IPS-18a (cell line): ENCODE measurements at regions not wholly inside any gene's neighbourhood (a gene's known extent, or its start where the extent isn't known, plus 50 kb on each side); places are given as distances from the start of the nearest gene placed in this dataset.

Experiments used
- H3K27ac ChIP-seq: one replicate; pipeline ENCODE4 v1.5.1; 2013; ENCODE audit warnings: low read length
- H3K27me3 ChIP-seq: one replicate; pipeline ENCODE4 v1.6.1; 2013; ENCODE audit warnings: mild to moderate bottlenecking, low read length; ENCODE audit not compliant: control insufficient read depth, insufficient read depth
- H3K36me3 ChIP-seq: one replicate; pipeline ENCODE4 v1.6.1; 2013; ENCODE audit warnings: low read depth, low read length; ENCODE audit not compliant: control insufficient read depth
- H3K4me1 ChIP-seq: one replicate; pipeline ENCODE4 v1.6.1; 2013; ENCODE audit warnings: low read depth, low read length; ENCODE audit not compliant: control insufficient read depth
- H3K4me3 ChIP-seq: one replicate; pipeline ENCODE4 v1.5.1; 2013; ENCODE audit warnings: low read length
- H3K9ac ChIP-seq: one replicate; pipeline ENCODE4 v1.6.1; 2013; ENCODE audit warnings: mild to moderate bottlenecking, low read length, moderate library complexity
- H3K9me3 ChIP-seq: one replicate; pipeline ENCODE4 v1.6.1; 2013; ENCODE audit warnings: low read depth, low read length; ENCODE audit not compliant: control insufficient read depth

DNA sequence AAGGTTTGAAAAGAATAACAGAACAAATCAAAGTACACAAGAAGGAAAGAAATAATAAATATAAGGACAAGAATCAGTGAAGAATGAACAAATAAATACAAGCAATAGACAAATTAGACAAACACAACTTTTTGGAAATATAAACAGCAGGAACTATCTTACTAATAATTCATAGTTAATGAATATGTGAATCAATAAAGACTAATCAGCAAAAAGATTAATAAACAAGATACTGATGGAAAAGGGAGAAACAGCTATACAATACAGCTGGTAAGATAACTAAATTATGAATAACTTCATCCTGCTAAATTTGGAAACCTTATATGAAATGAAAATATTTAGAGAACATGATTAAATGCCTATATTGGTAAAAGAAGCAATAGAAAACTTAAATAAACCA, 193.6 kb upstream of the SPRED2 start:
- Histone ChIP-seq H3K36me3 (no peaks in the 10 kb centered on the region), H3K9ac (no peak overlapping the region), H3K9me3 (no peaks in the 10 kb centered on the region), H3K27me3 (no peaks in the 10 kb centered on the region), H3K4me3 (no peak overlapping the region), H3K4me1 (no peaks in the 10 kb centered on the region), H3K27ac (no peak overlapping the region)

DNA sequence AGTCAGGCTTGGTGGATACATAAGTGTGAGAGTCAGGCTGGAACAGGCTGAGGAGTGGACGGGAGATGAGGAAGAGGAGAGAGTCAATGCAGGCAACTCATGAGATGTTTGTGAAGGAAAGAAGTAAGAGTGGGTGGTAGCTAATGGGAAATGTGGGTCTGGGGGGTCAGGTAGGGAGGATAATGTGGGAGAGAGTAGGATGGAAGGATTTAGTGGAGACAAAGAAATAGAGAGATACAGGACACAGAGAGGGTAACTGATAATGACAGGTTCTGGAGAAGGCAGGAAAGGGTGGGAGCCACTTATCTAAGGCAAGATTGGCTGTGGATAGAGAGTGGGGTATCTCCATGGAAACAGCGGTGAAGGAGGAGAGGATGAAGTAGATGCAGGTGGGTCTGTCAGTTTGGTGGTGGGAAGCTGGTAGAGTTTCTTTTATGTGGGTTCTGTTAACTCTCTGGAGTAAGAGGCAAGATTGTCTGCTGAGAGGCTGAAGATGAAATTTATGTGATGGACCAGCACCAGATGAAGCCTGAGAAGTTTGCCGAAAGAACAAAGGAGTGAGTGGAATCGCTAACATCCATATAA, 190.6 kb upstream of the SPRED2 start:
- Histone ChIP-seq H3K9ac (no peak overlapping the region), H3K27ac (no peak overlapping the region), H3K4me1 (no peaks in the 10 kb centered on the region), H3K27me3 (no peaks in the 10 kb centered on the region), H3K4me3 (no peak overlapping the region), H3K36me3 (no peaks in the 10 kb centered on the region), H3K9me3 (no peaks in the 10 kb centered on the region)

DNA sequence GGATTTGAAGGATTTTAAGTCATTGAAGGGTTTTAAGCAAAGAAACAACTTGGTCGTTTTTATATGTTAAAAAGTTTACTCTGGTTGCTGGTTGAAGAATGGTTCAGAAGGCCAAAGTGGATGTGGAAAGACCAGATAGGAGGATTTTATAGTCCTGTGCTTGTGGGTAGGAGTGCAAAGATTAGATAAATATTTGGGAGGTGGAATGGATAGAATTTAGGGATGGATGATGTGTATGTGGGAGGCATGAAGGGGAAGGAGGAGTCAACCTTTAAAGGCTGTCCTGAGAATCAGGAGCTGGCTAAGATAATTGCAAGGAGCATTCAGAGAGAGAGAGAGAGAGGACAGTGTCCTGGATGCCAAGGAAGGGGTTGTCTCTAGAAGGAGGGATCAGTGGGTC, 190.1 kb upstream of the SPRED2 start:
- H3K4me1 ChIP-seq: no peaks in the 10 kb centered on the region
- H3K9me3 ChIP-seq: no peaks in the 10 kb centered on the region
- no peak overlapping the region for H3K4me3 ChIP-seq
- H3K27ac ChIP-seq: no peak overlapping the region
- no peaks in the 10 kb centered on the region for H3K36me3 ChIP-seq
- H3K9ac ChIP-seq: no peak overlapping the region
- H3K27me3 ChIP-seq: no peaks in the 10 kb centered on the region

DNA sequence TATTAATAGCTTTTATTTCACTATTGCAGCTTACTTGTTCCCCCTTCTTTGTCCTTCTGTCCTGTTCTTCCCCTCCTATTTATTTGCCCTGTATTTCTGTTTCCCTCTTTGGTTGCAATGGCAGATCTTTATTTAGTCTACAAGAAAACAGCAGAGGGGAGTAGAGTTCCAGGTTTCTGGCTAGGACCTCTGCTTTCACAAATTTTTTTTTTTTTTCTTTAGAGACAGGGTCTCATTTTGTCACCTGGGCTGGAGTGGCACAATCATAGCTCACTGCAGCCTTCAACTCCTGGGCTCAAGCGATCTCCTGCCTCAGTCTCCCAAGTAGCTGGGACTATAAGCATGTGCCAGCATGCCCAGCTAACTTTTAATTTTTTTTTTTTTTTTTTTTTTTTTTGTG, 188.1 kb upstream of the SPRED2 start:
- no peaks in the 10 kb centered on the region for H3K9me3 ChIP-seq
- H3K4me1 ChIP-seq: no peaks in the 10 kb centered on the region
- H3K27ac ChIP-seq: no peak overlapping the region
- no peak overlapping the region for H3K9ac ChIP-seq
- H3K4me3 ChIP-seq: no peak overlapping the region
- H3K27me3 ChIP-seq: no peaks in the 10 kb centered on the region
- no peaks in the 10 kb centered on the region for H3K36me3 ChIP-seq

DNA sequence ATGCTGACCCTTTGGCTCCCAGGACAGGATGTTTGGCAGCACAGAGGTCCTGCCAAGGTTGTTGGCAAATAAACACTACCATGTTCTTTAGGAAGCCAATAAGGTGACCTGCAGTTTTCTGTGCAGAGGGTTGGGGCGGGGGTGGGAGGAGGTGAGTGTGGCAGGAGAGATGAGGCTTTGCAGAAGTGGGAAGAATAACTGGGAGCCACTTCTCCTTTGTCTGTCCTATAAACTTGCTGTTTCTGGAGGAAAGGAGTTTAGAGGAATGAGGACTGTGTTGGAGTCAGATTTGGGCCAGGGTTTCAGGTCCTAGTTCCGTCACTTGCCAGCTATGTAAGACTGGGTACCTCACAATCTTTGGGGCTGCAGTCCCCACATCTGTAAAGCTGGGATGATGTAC, 187.6 kb upstream of the SPRED2 start:
- no peak overlapping the region for H3K4me3 ChIP-seq
- H3K9me3 ChIP-seq: no peaks in the 10 kb centered on the region
- no peaks in the 10 kb centered on the region for H3K36me3 ChIP-seq
- no peak overlapping the region for H3K27ac ChIP-seq
- H3K9ac ChIP-seq: no peak overlapping the region
- no peaks in the 10 kb centered on the region for H3K4me1 ChIP-seq
- H3K27me3 ChIP-seq: no peaks in the 10 kb centered on the region

DNA sequence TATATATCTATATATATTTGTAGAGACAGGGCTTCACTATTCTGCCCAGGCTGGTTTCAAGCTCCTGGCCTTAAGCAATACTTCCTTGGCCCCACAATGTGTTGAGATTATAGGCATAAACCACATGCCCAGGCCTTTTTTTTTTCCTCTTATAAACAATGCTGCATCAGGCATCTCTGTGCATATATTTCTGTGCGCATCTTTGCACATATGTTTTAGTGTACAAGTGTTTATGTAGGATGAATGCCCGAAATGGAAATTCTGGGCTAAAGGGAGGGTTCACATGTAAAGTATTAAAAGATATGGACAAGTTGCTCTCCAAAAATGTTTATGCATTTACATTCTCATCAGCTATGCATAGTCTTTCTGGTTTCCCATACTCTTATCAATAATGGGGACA, 183.2 kb upstream of the SPRED2 start:
- H3K36me3 ChIP-seq: no peaks in the 10 kb centered on the region
- no peaks in the 10 kb centered on the region for H3K9me3 ChIP-seq
- H3K27ac ChIP-seq: no peak overlapping the region
- no peaks in the 10 kb centered on the region for H3K27me3 ChIP-seq
- peaks cover 10% of the 10 kb centered on the region for H3K4me1 ChIP-seq
- H3K9ac ChIP-seq: no peak overlapping the region
- no peak overlapping the region for H3K4me3 ChIP-seq

DNA sequence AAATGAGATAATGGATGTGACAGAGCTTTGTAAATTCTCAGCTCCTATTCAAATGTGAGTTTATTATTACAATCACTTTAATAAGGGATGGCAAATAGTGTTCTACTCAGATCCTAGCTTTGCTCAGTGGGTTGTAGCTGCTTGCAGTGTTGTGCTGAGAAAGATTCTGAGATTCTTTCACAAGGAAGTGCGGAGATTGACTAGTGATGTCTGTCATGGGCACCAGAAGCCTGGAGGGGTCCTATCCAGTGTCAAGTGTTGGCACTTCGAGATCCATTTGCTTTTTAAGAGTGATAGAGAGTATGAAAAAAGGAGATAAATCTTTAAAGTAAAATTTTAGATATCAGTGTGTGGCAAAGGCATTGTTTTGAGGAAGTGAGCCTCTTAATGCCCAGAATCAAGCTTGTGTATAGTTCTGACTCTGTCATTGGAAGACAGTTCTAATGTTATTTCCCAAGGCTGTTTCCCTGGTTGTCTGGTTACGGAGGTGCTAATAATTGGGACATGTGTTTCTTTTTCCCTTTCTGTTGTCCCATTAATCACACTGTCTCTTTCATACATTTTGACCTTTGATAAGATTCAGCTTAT, 181.7 kb upstream of the SPRED2 start:
- Histone ChIP-seq H3K4me1 (peaks cover 10% of the 10 kb centered on the region), H3K9me3 (no peaks in the 10 kb centered on the region), H3K36me3 (no peaks in the 10 kb centered on the region), H3K27me3 (no peaks in the 10 kb centered on the region), H3K27ac (no peak overlapping the region), H3K4me3 (no peak overlapping the region), H3K9ac (no peak overlapping the region)

DNA sequence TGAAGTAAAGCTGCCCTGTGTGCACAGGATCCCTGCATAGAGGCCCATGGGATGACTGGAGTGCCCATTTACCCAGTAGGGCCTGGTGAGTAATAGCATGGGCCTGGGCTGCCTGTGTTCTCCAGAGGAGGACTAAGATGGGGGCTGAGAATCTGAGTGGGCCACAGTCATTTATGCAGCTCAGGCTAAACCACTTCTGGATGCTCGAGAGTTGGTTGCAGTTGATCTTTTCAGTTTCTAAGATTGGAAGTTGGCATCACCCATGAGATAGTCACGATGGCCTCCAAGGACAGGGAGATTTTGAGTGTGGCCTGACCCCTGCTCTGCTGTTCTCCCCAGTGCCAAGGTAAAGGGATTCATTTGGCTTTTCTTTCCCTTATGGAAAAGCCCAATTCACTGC, 179.1 kb upstream of the SPRED2 start:
- Histone ChIP-seq H3K4me3 (no peak overlapping the region), H3K9me3 (no peaks in the 10 kb centered on the region), H3K27me3 (no peaks in the 10 kb centered on the region), H3K36me3 (no peaks in the 10 kb centered on the region), H3K9ac (no peak overlapping the region), H3K27ac (no peak overlapping the region), H3K4me1 (peaks cover 15% of the 10 kb centered on the region)

DNA sequence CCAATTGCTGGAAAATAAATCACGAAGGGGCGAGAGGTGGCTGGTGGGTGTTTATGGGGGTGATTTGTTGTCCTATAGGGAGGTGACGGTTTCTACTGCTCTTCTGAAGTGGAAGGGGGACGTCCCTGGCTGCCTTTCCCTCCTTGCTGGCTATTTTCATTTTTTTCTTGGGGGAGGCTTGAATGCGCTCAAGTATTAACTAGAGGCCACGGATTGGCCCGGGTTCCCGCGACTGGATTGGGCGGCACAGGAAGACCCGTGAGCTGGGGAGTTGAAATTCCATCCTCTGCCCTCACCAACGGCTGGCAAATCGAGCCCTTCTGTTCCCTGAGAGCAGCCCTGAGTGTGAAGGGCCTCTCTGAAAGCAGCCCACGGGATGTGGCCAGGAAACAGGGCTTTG, 176.5 kb upstream of the SPRED2 start:
- no peak overlapping the region for H3K27ac ChIP-seq

DNA sequence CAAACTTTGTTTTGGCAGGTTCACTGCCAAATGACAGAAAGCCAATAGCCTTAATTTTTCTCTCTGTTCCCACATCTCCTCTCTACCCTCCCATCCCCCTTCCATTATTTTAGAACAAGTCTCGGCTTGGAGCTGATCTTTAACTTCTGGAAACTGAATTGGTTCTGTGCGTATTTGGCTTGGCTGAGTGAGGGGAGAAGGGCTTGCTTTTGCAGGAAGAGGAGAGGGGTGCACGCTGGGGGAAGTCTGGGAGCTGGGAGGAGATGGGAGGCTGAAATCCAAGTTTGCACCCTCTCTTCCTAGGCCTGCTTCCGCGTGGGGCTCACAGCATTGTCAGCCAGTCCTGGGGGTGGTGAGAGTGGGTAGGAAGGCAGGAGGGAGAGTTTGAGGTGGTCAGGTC, 176.1 kb upstream of the SPRED2 start:
- H3K4me3 ChIP-seq: no peak overlapping the region

More for the DNA sequence above, 176.5 kb upstream of the SPRED2 start:
- H3K4me3 ChIP-seq: no peak overlapping the region
- H3K4me1 ChIP-seq: peaks cover 22% of the 10 kb centered on the region
- H3K27me3 ChIP-seq: no peaks in the 10 kb centered on the region
- H3K9me3 ChIP-seq: no peaks in the 10 kb centered on the region
- H3K9ac ChIP-seq: no peak overlapping the region
- no peaks in the 10 kb centered on the region for H3K36me3 ChIP-seq

DNA sequence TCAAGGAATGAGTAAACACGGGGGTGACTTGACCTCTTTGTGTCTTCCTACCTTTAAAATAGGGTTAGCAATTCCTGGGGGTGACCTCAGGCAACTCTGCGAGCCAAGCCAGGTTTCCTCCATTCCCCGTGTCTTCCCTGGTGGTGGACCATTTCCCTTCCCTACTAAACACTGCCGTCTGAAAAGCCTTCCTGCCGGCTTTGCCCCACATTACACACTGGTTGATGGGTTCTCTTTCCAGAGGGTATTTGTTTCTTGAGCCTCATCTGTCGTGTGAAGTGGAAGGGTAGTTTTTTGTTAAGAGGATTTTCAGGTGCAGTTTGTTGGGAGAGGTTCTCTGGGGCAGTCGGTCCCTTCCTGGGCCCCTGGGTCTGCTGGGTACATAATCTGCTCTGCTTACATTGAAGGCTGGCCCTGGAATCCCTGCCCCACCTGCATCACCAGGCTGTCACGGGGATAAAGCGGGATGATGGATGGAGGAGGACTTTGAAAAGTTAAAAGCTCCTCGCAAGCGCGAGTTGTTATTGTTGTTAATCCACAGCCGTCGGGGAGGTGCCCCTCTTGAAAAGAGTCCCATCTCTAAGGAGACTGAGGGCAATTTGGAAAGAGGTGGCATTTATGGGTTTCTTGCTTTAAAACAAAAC, 175.4 kb upstream of the SPRED2 start:
- H3K27me3 ChIP-seq: no peaks in the 10 kb centered on the region
- H3K9ac ChIP-seq: no peak overlapping the region
- H3K9me3 ChIP-seq: no peaks in the 10 kb centered on the region
- no peak overlapping the region for H3K4me3 ChIP-seq
- no peaks in the 10 kb centered on the region for H3K36me3 ChIP-seq
- H3K4me1 ChIP-seq: peaks cover 18% of the 10 kb centered on the region
- H3K27ac ChIP-seq: no peak overlapping the region

More for the DNA sequence above, 176.1 kb upstream of the SPRED2 start:
- peaks cover 22% of the 10 kb centered on the region for H3K4me1 ChIP-seq
- no peaks in the 10 kb centered on the region for H3K27me3 ChIP-seq
- no peaks in the 10 kb centered on the region for H3K36me3 ChIP-seq
- H3K9me3 ChIP-seq: no peaks in the 10 kb centered on the region
- no peak overlapping the region for H3K27ac ChIP-seq
- no peak overlapping the region for H3K9ac ChIP-seq

DNA sequence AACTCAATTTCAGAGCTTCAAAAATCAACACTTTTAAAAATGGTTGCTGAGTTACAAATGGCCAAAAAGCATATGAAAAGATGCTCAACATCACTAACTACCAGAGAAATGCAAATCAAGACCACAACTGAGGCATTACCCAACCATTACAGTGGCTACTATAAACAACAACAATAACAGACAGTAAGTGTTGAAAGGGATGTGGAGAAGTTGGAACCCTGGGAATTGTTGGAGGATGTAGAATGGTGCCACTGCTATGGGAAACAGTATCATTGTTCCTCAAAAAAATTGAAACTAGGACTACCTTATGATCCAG, 173.3 kb upstream of the SPRED2 start:
- no peaks in the 10 kb centered on the region for H3K36me3 ChIP-seq
- H3K27ac ChIP-seq: no peak overlapping the region
- H3K27me3 ChIP-seq: no peaks in the 10 kb centered on the region
- H3K4me1 ChIP-seq: peaks cover 12% of the 10 kb centered on the region
- no peaks in the 10 kb centered on the region for H3K9me3 ChIP-seq
- H3K9ac ChIP-seq: no peak overlapping the region
- no peak overlapping the region for H3K4me3 ChIP-seq
